HCT116 (cell line): ENCODE measurements at regions not wholly inside any gene's neighbourhood (a gene's known extent, or its start where the extent isn't known, plus 50 kb on each side); places are given as distances from the start of the nearest gene placed in this dataset.

Experiments
- ATAC-seq: fragments of 200-7000 bp; cut with Tn5 transposase; 2 replicates; pipeline ENCODE4 v1.9.1; 2020; ENCODE audit warnings: mild to moderate bottlenecking, moderate library complexity
- BruUV-seq: library from RNA; stranded (reverse); fragments of 400-500 nt; replicated peaks from 2 replicates; lab custom pipeline; 2021; lab: Mats Ljungman, UMichigan
- CTCF ChIA-PET: fragments of 300-600 bp; sonication (Branson Sonifier 250); formaldehyde crosslinking; loops from one replicate; lab custom pipeline; 2021; ENCODE audit warnings: antibody characterized with exemption; lab: Charles Lee
- POLR2A ChIA-PET: fragments of 300-600, 350-600 bp; sonication (Branson Sonifier 250); formaldehyde crosslinking; loops from one replicate; lab custom pipeline; 2021; ENCODE audit warnings: antibody characterized with exemption; lab: Charles Lee
- RAD21 ChIA-PET, 2 experiments: fragments of 300-600 bp; sonication (Branson Sonifier 250); formaldehyde crosslinking; loops; one replicate each; lab custom pipeline; 2023; ENCODE audit warnings: low total read pairs in 2 of 2; ENCODE audit not compliant: uncharacterized antibody in 2 of 2, unreplicated experiment in 2 of 2, low non-redundant PET in 1 of 2; lab: Charles Lee
- DNase-seq: peaks from one replicate; pipeline ENCODE4 v3.0.0-alpha.2; 2010; ENCODE audit warnings: low read depth, low spot score
- H2AFZ ChIP-seq: fragments of 200-600 bp; shearing (Covaris generic), sonication (generic); 2 replicates; pipeline ENCODE4 v1.6.1; 2017; ENCODE audit warnings: low read depth, mixed run types, mixed read lengths, antibody characterized with exemption, low read length; ENCODE audit not compliant: poor library complexity, severe bottlenecking
- H3K27ac ChIP-seq: 2 replicates; pipeline ENCODE4 v1.5.1; 2012; ENCODE audit warnings: low read depth, low read length
- H3K27me3 ChIP-seq: fragments of 200-600 bp; sonication (generic); 2 replicates; pipeline ENCODE4 v1.6.1; 2016; ENCODE audit warnings: mixed run types, low read length, mixed read lengths; ENCODE audit not compliant: insufficient read depth
- H3K36me3 ChIP-seq, 2 experiments: fragments of 200-500 bp in 1 of 2; fragments of 200-600 bp in 1 of 2; sonication (Bioruptor generic) in 1 of 2; sonication (generic) in 1 of 2; 2 replicates each; pipeline versions ENCODE4 v1.5.1 to v1.6.1; 2014 to 2016; ENCODE audit warnings: low read length in 2 of 2, inconsistent platforms in 1 of 2, mixed read lengths in 1 of 2, mixed run types in 1 of 2; ENCODE audit not compliant: insufficient read depth in 2 of 2, control insufficient read depth in 1 of 2
- H3K4me1 ChIP-seq, 2 experiments: fragments of 200-600 bp in 1 of 2; sonication (generic) in 1 of 2; 2 replicates each; pipeline versions ENCODE4 v1.5.1 to v1.6.1; 2012 to 2017; ENCODE audit warnings: low read length in 2 of 2, inconsistent platforms in 1 of 2, mild to moderate bottlenecking in 1 of 2, mixed read lengths in 1 of 2, mixed run types in 1 of 2, moderate library complexity in 1 of 2; ENCODE audit not compliant: insufficient read depth in 2 of 2, control insufficient read depth in 1 of 2
- H3K4me2 ChIP-seq: fragments of 200-600 bp; sonication (generic); 2 replicates; pipeline ENCODE4 v1.6.1; 2017; ENCODE audit warnings: mixed run types, low read length, mixed read lengths
- H3K4me3 ChIP-seq, 2 experiments: fragments of 200-600 bp in 1 of 2; sonication (generic) in 1 of 2; replicated peaks in 1 of 2; 2 replicates each; pipeline ENCODE4 v1.5.1; 2011 to 2016; ENCODE audit warnings: low read length in 2 of 2, control low read depth in 1 of 2, low read depth in 1 of 2, mild to moderate bottlenecking in 1 of 2, mixed read lengths in 1 of 2, mixed run types in 1 of 2
- H3K79me2 ChIP-seq: fragments of 200-600 bp; sonication (generic); 2 replicates; pipeline ENCODE4 v1.6.1; 2017; ENCODE audit warnings: mild to moderate bottlenecking, mixed run types, low read length, moderate library complexity, mixed read lengths; ENCODE audit not compliant: insufficient read depth
- H3K9ac ChIP-seq: fragments of 200-600 bp; sonication (generic); 2 replicates; pipeline ENCODE4 v1.6.1; 2016; ENCODE audit warnings: low read length, mixed read lengths
- H3K9me2 ChIP-seq: fragments of 200-600 bp; sonication (generic), shearing (Covaris generic); 2 replicates; pipeline ENCODE4 v1.6.1; 2017; ENCODE audit warnings: mixed run types, mild to moderate bottlenecking, moderate library complexity; ENCODE audit not compliant: insufficient read depth
- H3K9me3 ChIP-seq, 2 experiments: fragments of 200-500 bp in 1 of 2; fragments of 200-600 bp in 1 of 2; sonication (Bioruptor generic) in 1 of 2; sonication (generic) in 1 of 2; 2 replicates each; pipeline ENCODE4 v1.6.1; 2014 to 2017; ENCODE audit warnings: low read length in 2 of 2, mixed read lengths in 2 of 2, inconsistent platforms in 1 of 2, low read depth in 1 of 2, mild to moderate bottlenecking in 1 of 2, mixed run types in 1 of 2, moderate library complexity in 1 of 2; ENCODE audit not compliant: control insufficient read depth in 1 of 2, insufficient read depth in 1 of 2
- H4K20me1 ChIP-seq: fragments of 200-600 bp; sonication (generic), shearing (Covaris generic); 2 replicates; pipeline ENCODE4 v1.6.1; 2017; ENCODE audit warnings: mixed run types, mild to moderate bottlenecking, moderate library complexity; ENCODE audit not compliant: insufficient read depth
- CTCF ChIP-seq, 3 experiments: fragments of 200-600 bp in 1 of 3; sonication (generic) in 1 of 3; IDR thresholded peaks in 2 of 3; conservative IDR thresholded peaks in 1 of 3; 2 replicates each; pipeline ENCODE4 v1.5.1; 2012 to 2017; ENCODE audit warnings: low read depth in 2 of 3, low read length in 2 of 3, antibody characterized with exemption in 1 of 3, borderline replicate concordance in 1 of 3, control low read depth in 1 of 3, mild to moderate bottlenecking in 1 of 3, mixed read lengths in 1 of 3, mixed run types in 1 of 3, moderate library complexity in 1 of 3; ENCODE audit not compliant: insufficient read depth in 1 of 3
- EGR1 ChIP-seq: IDR thresholded peaks from 2 replicates; pipeline ENCODE4 v1.6.1; 2012; ENCODE audit warnings: low read depth
- FOSL1 ChIP-seq: IDR thresholded peaks from 2 replicates; pipeline ENCODE4 v1.6.1; 2012; ENCODE audit warnings: low read depth
- MAX ChIP-seq: IDR thresholded peaks from 2 replicates; pipeline ENCODE4 v1.6.1; 2012
- POLR2A ChIP-seq: IDR thresholded peaks from 2 replicates; pipeline ENCODE4 v1.7.0; 2011; ENCODE audit warnings: borderline replicate concordance; ENCODE audit not compliant: insufficient read depth, insufficient read length; ENCODE audit errors: extremely low read depth
- POLR2AphosphoS5 ChIP-seq: IDR thresholded peaks from 2 replicates; pipeline ENCODE4 v1.6.1; 2011; ENCODE audit warnings: mild to moderate bottlenecking, low read depth, low read length, moderate library complexity
- REST ChIP-seq: IDR thresholded peaks from 2 replicates; pipeline ENCODE4 v1.6.1; 2012; ENCODE audit warnings: low read depth
- SP1 ChIP-seq: IDR thresholded peaks from 2 replicates; pipeline ENCODE4 v1.6.1; 2012; ENCODE audit warnings: low read depth
- ZBTB33 ChIP-seq: IDR thresholded peaks from 2 replicates; pipeline ENCODE4 v1.6.1; 2011; ENCODE audit warnings: mild to moderate bottlenecking, low read length, moderate library complexity; ENCODE audit not compliant: insufficient replicate concordance; ENCODE audit errors: extremely low read depth
- ZFX ChIP-seq: fragments of 450-650 bp; IDR thresholded peaks from 2 replicates; pipeline ENCODE4 v1.6.1; 2017
- intact Hi-C: fragments of 100-400 bp; cut with micrococcal nuclease; formaldehyde crosslinking; loops from 2 replicates; pipeline ENCODE4 v1.10.0; 2022

GRCh38 chr20:1832634-1833033, 62.6 kb upstream of the SIRPA start:
- intact Hi-C loops, result no loop called here
- BruUV-seq, result no TSS peak
- no peak overlapping the region for H3K27ac ChIP-seq
- no peak overlapping the region for H2AFZ ChIP-seq
- H4K20me1 ChIP-seq, result no peaks in the 10 kb centered on the region
- no peak overlapping the region for H3K4me3 ChIP-seq
- peaks cover 9 to 34% of the 10 kb centered on the region in 2 experiments; a peak in 3 of 4 replicates for H3K4me1 ChIP-seq
- no peaks in the 10 kb centered on the region for H3K9me2 ChIP-seq
- CTCF ChIA-PET, result no interaction called here
- TF ChIP-seq ZBTB33 (no peak), POLR2AphosphoS5 (no peak), FOSL1 (no peak), REST (no peak), EGR1 (no peak), SP1 (no peak), MAX (no peak), CTCF (IDR thresholded peaks at IDR 0.05 in 2 of 3, conservative IDR thresholded peaks at IDR 0.05 in 1 of 3; ENCODE audit: borderline replicate concordance in 1 of 3, insufficient read depth in 1 of 3, low read depth in 2 of 3, low read length in 2 of 3) (no peak), ZFX (no peak), POLR2A (no peak)
- no peak for DNase-seq
- no peaks in the 10 kb centered on the region for H3K9me3 ChIP-seq
- H3K4me2 ChIP-seq, result no peak overlapping the region
- ATAC-seq, result no peak
- H3K36me3 ChIP-seq, result no peaks in the 10 kb centered on the region
- RAD21 ChIA-PET, result no interaction called here
- no peaks in the 10 kb centered on the region for H3K79me2 ChIP-seq
- H3K27me3 ChIP-seq, result no peaks in the 10 kb centered on the region
- POLR2A ChIA-PET, result no interaction called here
- no peak overlapping the region for H3K9ac ChIP-seq
